M059J (cell line): ENCODE measurements at regions not wholly inside any gene's neighbourhood (a gene's known extent, or its start where the extent isn't known, plus 50 kb on each side); places are given as distances from the start of the nearest gene placed in this dataset.
A peak's percentile ranks its signal among the peaks of the same experiment; 100 is the strongest.

Experiments
- DNase-seq: peaks from one replicate; pipeline ENCODE4 v3.0.0-alpha.2; 2012; ENCODE audit warnings: low read depth

DNA sequence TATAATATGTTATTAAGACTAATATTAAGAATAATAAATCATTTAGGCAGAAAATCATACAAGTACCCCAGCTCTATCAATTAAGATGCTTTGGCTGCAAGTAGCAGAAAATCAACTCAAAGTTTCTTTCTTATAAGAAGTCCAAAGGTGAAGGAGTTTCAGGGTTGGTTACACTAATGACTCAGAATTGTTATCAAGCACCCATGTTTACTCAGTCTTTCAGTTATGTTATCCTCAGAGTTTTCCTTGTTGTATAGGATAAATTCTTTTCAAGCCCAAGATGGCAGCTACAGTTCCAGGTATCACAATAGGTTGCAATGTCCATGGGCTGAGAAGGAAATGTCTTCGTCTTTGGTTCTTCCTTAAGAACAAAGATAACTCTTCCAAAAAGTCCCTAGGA lies 163.6 kb downstream of the TNFSF18 start:
- DNase-seq = no peak

DNA sequence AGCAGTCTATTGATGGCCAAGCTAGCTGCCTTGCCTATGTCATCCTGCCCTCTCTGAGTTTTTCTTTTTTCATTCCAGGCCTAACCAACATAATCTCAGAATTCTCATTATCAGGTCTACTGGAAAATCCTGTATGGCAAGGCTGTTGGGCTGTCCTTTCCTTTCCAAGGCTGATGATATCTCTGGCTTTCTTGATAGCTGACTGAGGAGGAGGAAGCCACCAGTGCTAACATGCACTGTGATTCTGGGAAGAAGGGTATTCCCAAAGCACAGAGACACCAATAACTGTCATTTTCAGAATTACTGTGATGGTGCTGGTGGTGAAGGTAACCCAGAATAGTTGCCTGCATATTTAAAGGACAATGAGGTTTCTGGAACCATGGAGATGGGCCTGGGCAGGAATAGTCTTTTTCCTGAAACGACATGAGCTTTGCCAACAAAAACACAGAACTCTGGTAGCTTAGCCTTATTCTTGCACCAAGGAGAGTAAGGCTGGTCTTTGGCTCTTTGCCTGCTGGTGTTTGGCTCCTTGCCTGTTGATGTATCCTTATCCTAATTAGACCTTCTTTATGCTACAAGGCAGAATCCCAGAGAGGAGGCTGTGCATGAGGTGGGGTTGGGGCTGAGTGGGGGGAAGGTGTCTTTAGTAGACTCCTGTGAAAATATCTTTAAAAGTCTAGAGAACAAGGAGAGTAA lies 157.4 kb downstream of the TNFSF18 start:
- peak; percentile 80 for DNase-seq

DNA sequence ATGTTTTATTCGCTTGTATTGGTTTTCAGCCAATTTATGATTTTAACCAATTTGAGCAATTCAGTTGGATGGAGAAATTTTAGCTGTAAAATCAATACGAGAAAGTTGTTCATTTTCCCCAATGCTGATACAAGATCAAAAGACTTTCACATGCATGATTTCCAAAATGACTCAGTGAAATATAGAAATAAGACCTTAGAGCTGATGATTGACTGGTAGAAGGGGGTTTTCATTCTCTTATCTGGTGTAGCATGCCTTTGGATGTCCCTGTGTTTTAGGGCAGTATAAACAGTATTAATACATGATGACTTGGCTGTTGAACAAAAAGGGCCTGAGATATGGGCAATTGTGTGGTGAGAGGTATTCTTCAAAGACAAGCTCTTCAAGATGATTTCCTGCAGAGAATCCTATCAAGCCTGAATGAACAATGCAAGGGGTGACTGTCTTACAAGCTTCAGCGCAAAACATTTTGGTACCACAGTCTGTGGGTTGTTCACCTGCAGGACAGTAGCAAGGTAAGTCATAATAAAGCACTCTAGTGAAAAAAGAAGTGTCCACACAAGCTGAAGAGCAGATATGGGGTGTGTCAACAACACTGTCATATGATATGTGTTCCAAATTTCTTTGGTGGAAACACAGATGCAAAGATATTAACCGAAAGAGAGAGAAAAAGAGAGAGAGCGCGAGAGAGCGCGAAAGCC lies 156.2 kb downstream of the TNFSF18 start:
- DNase-seq = no peak

DNA sequence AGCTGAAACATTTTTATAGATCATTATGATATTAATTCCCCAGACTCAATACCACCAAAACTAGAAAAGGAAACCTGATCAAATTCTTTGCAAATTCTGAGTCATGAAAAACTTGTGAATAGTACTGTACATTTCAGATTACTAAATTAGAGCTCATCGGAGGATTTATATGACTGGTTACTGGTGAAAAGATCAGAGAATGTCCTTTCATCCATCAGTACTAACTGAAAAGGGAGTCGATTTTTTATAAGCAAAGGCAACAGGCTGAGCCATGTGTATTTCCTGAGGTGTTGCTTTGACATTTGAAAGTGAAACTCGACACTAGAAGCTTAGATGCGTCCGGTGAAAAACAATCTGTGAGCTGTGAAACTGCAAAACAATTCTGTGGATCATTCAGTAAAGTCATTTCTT lies 155.7 kb downstream of the TNFSF18 start:
- DNase-seq = peak; percentile 67

DNA sequence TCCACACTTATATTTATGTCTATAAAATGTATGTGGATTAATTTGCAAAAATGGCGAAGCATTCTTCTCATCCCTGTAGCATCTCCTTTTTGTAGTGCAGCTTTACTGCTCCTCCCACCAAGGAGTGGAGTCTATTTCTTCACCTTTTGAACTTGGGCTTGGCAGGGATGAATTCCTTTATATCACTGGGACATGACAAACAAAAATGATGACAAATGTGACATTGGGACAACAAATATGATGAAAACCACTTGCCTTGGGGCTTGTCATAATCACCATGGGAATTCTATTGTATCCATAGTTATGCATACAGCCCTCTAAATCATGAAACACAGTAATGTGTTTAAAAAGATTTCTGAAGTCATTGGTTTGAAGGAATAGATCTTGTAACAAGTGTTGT lies 155.0 kb downstream of the TNFSF18 start:
- DNase-seq = peak; percentile 58

- peak; percentile 81 for DNase-seq
These were observed 153.0 kb downstream of the TNFSF18 start for GRCh38 chr1:172897738-172898137.

DNA sequence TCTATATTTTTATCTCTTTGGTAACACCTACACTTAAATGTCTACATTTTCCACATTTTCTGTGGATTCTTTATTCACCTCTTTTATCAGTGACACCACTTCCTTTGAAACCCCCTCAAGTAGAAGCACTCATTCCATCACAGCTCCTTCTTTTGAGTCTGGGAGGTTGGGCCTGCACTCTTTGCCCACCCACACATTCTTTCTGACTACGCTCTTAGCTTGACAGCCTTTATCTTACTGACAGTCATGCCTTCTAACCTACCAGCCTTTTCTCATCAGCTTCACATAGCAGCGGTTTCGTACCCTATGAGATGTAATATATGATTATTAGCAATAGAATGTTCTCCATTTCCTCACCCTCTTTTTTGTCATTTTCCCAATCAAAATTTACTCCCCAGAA lies 151.9 kb downstream of the TNFSF18 start:
- DNase-seq = no peak

DNA sequence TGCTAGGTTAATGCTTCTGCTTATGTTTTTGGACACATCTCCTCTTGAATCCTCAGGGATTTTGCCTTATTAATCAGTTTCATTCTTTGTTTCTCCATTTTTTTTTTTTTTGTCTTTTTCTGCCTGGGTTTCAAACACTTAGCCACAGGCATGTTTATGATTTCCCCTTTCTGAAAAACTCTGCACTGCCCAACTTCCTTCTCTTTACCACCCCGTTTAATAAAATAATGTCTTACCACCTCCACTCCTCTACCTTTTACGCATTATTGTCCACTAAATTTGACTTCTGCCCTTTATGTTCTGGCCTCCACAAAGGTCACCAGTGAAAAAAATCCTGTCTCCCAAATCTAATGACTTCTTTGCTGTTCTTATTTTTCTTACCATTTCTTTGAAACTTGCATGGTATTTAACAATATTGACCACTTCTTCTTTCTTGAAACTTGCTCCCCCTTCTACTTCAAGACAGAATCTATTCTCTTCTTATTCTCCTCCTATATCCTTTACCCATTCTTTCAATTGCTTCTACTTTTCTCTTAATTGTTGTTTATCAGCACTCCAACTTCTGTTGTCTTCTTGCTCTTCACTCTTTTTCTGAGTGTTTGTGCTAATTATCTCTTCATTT lies 150.3 kb downstream of the TNFSF18 start:
- no peak for DNase-seq

- DNase-seq = no peak
These were observed 148.5 kb downstream of the TNFSF18 start for GRCh38 chr1:172902200-172902599.

DNA sequence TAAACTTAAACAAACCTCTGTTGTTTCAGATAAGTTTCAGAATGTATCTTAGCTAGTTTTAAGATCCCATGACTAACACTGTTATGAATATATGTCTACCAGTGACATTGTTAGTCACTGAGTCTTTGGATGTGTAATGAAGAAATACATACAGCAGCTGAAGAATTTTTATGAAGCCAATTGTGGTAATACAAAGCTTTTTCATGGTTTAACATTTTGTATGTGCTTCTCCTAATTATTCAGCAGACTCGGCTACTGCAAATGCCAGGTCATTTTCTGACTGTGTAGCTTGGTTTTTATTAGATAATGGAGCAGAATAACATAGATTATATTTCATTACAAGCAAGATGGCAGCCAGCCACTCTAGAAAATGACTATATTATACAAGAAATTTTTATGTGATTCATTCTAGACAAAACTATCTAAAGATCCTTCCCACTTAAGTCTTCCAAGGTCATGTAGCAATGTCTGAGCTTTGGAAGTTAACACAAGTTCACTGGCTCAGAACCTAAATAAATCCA lies 147.8 kb downstream of the TNFSF18 start:
- DNase-seq = peak; percentile 78

GRCh38 chr1:172903581-172904220 lies 147.0 kb downstream of the TNFSF18 start:
- peak; percentile 88 for DNase-seq

DNA sequence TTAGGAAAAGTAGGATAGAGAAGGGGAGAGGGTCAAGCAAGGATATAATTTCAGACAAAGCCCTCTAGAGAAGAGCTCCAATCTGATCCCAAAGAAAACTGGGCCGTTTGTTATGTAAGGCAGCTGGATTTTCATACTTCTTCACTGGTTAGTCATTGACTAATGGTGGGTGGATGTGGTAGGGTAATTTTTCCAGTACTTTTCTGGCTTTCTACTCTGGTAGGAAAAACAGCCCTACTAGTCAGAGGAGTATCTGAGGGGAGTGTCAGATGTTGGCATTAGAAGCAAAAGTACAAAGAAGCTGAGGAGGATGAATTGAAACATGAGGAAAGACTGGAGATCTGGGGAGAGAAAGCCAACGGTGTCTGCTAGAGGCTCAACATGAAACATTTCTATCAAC lies 145.3 kb downstream of the TNFSF18 start:
- DNase-seq = peak; percentile 64

DNA sequence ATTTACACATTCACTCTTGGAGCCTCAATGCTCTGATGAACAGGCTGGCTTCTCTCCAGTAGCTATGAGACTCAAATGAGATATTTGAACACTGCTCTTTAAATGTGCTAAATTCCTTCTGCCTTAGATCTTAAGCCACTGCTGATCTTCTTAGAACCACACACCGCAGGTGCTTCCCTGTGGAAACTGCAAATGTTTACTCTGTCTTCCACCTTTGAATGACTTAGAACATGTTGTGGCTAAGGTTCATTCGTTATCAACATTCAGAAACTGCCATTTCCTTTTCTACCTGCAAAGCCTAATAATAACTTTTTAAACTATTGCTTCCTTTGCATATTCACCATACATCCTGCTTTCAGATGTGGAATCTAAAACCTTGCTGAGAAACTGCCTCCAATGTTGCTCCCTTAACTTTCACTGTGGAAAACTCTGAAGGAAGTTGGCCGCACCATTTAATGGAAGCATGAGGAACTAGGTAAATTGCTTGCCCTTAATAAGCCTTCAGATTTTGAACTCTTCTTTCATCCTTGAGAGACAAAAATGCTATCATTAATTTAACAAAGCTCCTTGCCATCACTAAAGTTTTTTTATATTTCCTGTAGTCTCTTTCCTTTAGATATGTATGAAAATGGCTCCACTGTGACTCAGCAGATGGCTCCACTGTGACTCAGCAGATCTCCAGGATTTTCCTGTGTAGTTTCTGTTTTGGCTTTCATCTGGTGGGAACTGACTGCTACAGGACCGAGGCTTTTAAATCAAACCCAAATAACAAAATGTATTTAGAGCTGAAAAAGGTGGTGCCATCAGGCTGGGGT lies 143.8 kb downstream of the TNFSF18 start:
- DNase-seq = peak; percentile 95

GRCh38 chr1:172907834-172908326 lies 142.9 kb downstream of the TNFSF18 start:
- no peak for DNase-seq

DNA sequence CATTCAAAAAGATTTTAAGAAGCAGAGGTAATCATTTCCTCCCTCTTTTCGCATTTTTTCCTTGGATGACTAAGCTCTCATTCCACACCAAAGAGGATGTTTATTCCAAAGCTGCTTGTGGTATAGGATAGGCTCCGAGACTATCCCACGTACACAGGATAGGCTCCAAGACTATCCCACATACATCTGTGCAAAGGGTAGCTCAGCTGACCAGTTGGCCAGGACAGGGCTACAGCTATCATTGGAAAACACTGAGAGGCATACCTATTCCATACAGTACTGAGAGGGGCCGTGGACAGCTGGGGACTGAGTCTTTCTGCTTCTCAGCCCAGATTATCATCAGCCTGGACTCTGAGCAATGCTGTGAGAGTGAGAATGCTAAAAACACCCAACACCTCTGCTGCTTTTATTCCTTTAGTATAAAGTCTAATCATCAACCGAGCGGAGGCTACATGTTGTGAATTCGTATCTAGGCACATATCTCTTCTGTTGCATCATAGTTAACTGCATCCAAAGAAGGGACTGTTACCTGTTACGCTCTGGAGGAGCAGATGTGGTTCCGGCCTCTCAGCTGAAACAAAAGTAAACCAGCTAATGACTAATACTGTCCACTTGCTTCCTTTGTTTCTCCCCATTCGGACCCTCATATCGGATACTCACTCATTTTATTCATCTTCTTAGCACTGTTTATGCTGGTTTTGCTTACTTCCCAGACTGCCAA lies 141.0 kb downstream of the TNFSF18 start:
- peak; percentile 97 for DNase-seq

DNA sequence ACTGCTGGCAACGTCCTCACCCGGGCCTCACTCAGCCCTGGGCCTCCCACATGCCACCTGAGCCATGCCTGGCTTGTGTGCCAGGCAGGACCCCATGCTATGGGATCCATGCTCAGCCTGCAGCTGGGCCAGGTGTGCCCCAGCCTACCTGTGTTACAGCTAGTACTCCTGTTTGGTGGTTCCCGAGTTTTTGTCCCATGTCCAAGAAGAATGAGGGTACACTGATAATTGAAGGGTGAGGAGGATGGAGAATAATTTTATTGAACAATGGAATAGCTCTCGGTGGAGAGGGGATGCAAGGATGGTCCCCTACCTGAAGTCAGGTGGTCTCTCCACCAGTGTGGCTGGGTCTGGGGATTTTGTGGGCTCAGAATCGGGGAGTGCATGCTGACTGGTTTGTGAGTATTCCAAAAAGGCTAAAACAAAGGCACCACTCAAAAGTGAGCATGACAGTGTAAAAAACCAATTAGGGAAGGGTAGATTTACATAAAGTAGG lies 137.9 kb downstream of the TNFSF18 start:
- no peak for DNase-seq

DNA sequence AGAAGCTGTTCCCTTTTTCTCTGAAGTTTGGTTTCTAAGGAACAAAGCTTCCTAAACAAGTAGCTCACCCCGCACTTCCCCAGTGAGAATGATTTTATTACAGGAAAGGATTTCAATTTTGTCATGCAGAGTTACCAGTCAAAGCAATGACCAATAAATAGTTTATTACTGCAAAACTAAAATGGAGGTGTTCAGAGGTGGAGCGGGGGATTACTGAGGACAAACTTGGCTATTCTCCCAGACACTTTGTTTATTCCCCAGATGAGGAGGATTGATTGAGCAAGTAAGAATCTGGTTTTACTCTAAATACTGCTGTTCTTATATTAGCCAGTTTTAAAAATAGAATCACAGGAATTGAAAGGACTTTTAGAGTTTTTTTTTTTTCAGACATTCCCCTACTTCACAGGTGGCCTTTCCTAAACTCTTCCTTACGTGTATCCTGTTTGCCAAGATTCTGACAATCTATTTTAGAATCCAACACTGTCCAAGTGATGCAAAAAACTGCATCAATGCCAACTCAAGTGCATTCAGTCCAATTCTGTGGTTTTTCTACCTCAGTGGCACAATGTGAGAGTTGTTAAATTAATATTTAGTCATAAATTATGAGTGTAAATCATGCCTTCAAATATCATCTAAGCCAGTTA lies 136.1 kb downstream of the TNFSF18 start:
- peak; percentile 97 for DNase-seq

- DNase-seq = peak; percentile 53
These were observed 135.5 kb downstream of the TNFSF18 start for GRCh38 chr1:172915271-172915670.

DNA sequence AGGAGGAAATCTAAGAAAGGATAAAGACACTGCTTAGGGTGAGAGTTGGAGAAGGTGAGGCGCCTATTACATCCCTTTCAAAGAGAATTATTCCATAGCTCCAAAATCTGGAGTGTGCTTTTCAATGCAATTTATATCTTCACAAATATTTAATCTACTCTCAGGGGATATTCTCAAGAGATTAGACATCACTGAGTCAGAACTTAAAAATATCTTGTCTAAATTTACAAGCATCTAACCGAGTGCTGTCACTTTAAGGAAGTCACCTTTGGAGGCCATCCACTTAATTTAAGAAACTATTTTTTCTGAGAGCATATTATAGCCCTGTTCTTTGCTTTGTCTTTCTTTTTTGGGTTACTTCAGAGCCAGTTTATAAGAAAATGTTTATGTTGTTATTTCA lies 134.6 kb downstream of the TNFSF18 start:
- DNase-seq = peak; percentile 47

DNA sequence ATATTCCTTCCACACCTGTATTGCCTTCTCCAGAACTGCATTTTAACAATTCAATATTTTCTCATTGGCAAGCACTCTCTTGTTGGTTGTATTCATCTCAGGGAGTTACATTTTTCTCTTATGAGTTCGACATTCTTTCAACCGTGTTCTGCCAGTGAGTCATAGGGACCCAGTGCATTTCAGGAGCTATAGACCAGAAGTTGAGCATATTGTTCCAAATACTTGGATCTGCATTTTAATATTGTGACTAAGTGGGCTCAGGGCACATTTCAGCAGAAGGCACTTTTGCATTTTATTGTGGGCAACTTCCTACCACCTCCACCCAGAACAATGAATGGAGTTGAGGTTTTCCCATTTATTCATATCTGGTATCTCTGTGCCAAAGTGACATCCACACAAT lies 132.8 kb downstream of the TNFSF18 start:
- peak; percentile 99 for DNase-seq
